DND-41 (cell line): ENCODE measurements at regions not wholly inside any gene's neighbourhood (a gene's known extent, or its start where the extent isn't known, plus 50 kb on each side); places are given as distances from the start of the nearest gene placed in this dataset.

Source experiments
- CTCF ChIP-seq: IDR thresholded peaks from 2 replicates; pipeline ENCODE4 v1.5.1; 2012; ENCODE audit warnings: borderline replicate concordance, low read length, moderate library complexity, mild to moderate bottlenecking; ENCODE audit not compliant: poor library complexity, severe bottlenecking; ENCODE audit errors: extremely low read depth
- EZH2 ChIP-seq: IDR thresholded peaks from 3 replicates; pipeline ENCODE4 v1.6.1; 2012; ENCODE audit warnings: borderline replicate concordance, low read depth, mild to moderate bottlenecking, moderate library complexity, low read length, inconsistent platforms; ENCODE audit not compliant: severe bottlenecking

- TF ChIP-seq CTCF (no peak), EZH2 (no peak)
Observed at GRCh38 chr10:90193240-90193985, 492.0 kb downstream of the KIF20B start.
